ENCODE measurements at regions not wholly inside any gene's neighbourhood (a gene's known extent, or its start where the extent isn't known, plus 50 kb on each side); places are given as distances from the start of the nearest gene placed in this dataset.

GRCh38 chr13:22372261-22372660 lies 701.4 kb downstream of the FGF9 start:
- H3K27ac ChIP-seq (ENCODE audit: low read length in 2 of 2) = no peak overlapping the region
- 83% methylated on average over 2 of the region's 3 CpGs for WGBS (ENCODE audit: insufficient coverage)
- H3K4me3 Mint-ChIP-seq = no peak overlapping the region
- DNase-seq = no peak
- intact Hi-C loops (cut with micrococcal nuclease) = no loop called here
- no peak for ATAC-seq (ENCODE audit: low read depth)
- no peaks in the 10 kb centered on the region for H3K27me3 Mint-ChIP-seq
- TF ChIP-seq EZH2 (IDR thresholded peaks at IDR 0.05; ENCODE audit: borderline replicate concordance, insufficient read depth, low read depth, low read length, poor library complexity, severe bottlenecking) (no peak), CTCF (IDR thresholded peaks at IDR 0.05) (no peak)
- ChIA-PET POLR2A (no interaction called here), CTCF (no interaction called here)
- no peaks in the 10 kb centered on the region for H3K4me1 ChIP-seq (ENCODE audit: control insufficient read depth in 2 of 2, insufficient read depth in 2 of 2, low read length in 2 of 2)
- H3K9ac ChIP-seq (ENCODE audit: low read length) = no peak overlapping the region
- no peak overlapping the region for H2AFZ ChIP-seq (ENCODE audit: insufficient read depth, low read depth, low read length, poor library complexity, severe bottlenecking)
- H3K4me1 Mint-ChIP-seq = no peaks in the 10 kb centered on the region
- no peaks in the 10 kb centered on the region for H4K20me1 ChIP-seq (ENCODE audit: control insufficient read depth, insufficient read depth, low read length, poor library complexity, severe bottlenecking)
- no peak overlapping the region for H3K27ac Mint-ChIP-seq
- no peak overlapping the region for H3K4me3 ChIP-seq (ENCODE audit: control extremely low read depth in 1 of 5, extremely low read depth in 1 of 5, insufficient read depth in 1 of 5, low read depth in 2 of 5, low read length in 4 of 5)
- H3K4me2 ChIP-seq (replicated peaks; ENCODE audit: low read depth, low read length, poor library complexity, severe bottlenecking) = no peak overlapping the region
- peaks cover 0 to 9% (median 4%) of the 10 kb centered on the region in 3 donors for H3K9me3 ChIP-seq (ENCODE audit: control extremely low read depth in 1 of 3, control insufficient read depth in 2 of 3, insufficient read depth in 1 of 3, low read length in 2 of 3)
- peaks cover 19% of the 10 kb centered on the region for H3K9me3 Mint-ChIP-seq (ENCODE audit: insufficient read depth)
- no peaks in the 10 kb centered on the region for H3K36me3 ChIP-seq (replicated peaks in 1 of 2; ENCODE audit: control extremely low read depth in 1 of 2, control insufficient read depth in 1 of 2, extremely low read depth in 1 of 2, insufficient read depth in 2 of 2, low read length in 1 of 2)
- no peaks in the 10 kb centered on the region for H3K27me3 ChIP-seq (replicated peaks in 1 of 4; ENCODE audit: control extremely low read depth in 1 of 4, control insufficient read depth in 3 of 4, insufficient read depth in 4 of 4, low read length in 3 of 4)
- H3K79me2 ChIP-seq (ENCODE audit: control insufficient read depth, insufficient read depth, low read length) = no peaks in the 10 kb centered on the region

- TF ChIP-seq CTCF (IDR thresholded peaks at IDR 0.05) = no peak
- no peak for TF ChIP-seq EZH2 (IDR thresholded peaks at IDR 0.05; ENCODE audit: borderline replicate concordance, insufficient read depth, low read depth, low read length, poor library complexity, severe bottlenecking)
- DNase-seq = no peak
These were observed 704.3 kb downstream of the FGF9 start for GRCh38 chr13:22375151-22375550.

More at GRCh38 chr13:22375151-22375550, 704.3 kb downstream of the FGF9 start:
- Mint-ChIP-seq H3K27me3 (no peaks in the 10 kb centered on the region), H3K4me1 (no peaks in the 10 kb centered on the region), H3K4me3 (no peak overlapping the region), H3K9me3 (ENCODE audit: insufficient read depth) (peaks cover 19% of the 10 kb centered on the region), H3K27ac (no peak overlapping the region)
- H4K20me1 ChIP-seq (ENCODE audit: control insufficient read depth, insufficient read depth, low read length, poor library complexity, severe bottlenecking) = no peaks in the 10 kb centered on the region
- no peak for ATAC-seq (ENCODE audit: low read depth)
- H3K36me3 ChIP-seq (replicated peaks in 1 of 2; ENCODE audit: control extremely low read depth in 1 of 2, control insufficient read depth in 1 of 2, extremely low read depth in 1 of 2, insufficient read depth in 2 of 2, low read length in 1 of 2) = no peaks in the 10 kb centered on the region
- 79% methylated on average over 2 of the region's 2 CpGs for WGBS (ENCODE audit: insufficient coverage)
- H3K4me2 ChIP-seq (replicated peaks; ENCODE audit: low read depth, low read length, poor library complexity, severe bottlenecking) = no peak overlapping the region
- H3K4me1 ChIP-seq (ENCODE audit: control insufficient read depth in 2 of 2, insufficient read depth in 2 of 2, low read length in 2 of 2) = no peaks in the 10 kb centered on the region
- H3K79me2 ChIP-seq (ENCODE audit: control insufficient read depth, insufficient read depth, low read length) = no peaks in the 10 kb centered on the region
- POLR2A ChIA-PET = no interaction called here
- no peaks in the 10 kb centered on the region for H3K27me3 ChIP-seq (replicated peaks in 1 of 4; ENCODE audit: control extremely low read depth in 1 of 4, control insufficient read depth in 3 of 4, insufficient read depth in 4 of 4, low read length in 3 of 4)
- no peak overlapping the region for H3K4me3 ChIP-seq (ENCODE audit: control extremely low read depth in 1 of 5, extremely low read depth in 1 of 5, insufficient read depth in 1 of 5, low read depth in 2 of 5, low read length in 4 of 5)
- H3K9ac ChIP-seq (ENCODE audit: low read length) = no peak overlapping the region
- peaks cover 3 to 9% (median 4%) of the 10 kb centered on the region in 3 donors for H3K9me3 ChIP-seq (ENCODE audit: control extremely low read depth in 1 of 3, control insufficient read depth in 2 of 3, insufficient read depth in 1 of 3, low read length in 2 of 3)
- no peak overlapping the region for H2AFZ ChIP-seq (ENCODE audit: insufficient read depth, low read depth, low read length, poor library complexity, severe bottlenecking)
- intact Hi-C loops (cut with micrococcal nuclease) = no loop called here
- H3K27ac ChIP-seq (ENCODE audit: low read length in 2 of 2) = no peak overlapping the region
- CTCF ChIA-PET = no interaction called here

All from B cell (primary cell).